NCI-H226 (cell line): ENCODE measurements at regions not wholly inside any gene's neighbourhood (a gene's known extent, or its start where the extent isn't known, plus 50 kb on each side); places are given as distances from the start of the nearest gene placed in this dataset.
A peak's percentile ranks its signal among the peaks of the same experiment; 100 is the strongest.

Experiments used
- DNase-seq: peaks from one replicate; pipeline ENCODE4 v3.0.0-alpha.2; 2015

DNA sequence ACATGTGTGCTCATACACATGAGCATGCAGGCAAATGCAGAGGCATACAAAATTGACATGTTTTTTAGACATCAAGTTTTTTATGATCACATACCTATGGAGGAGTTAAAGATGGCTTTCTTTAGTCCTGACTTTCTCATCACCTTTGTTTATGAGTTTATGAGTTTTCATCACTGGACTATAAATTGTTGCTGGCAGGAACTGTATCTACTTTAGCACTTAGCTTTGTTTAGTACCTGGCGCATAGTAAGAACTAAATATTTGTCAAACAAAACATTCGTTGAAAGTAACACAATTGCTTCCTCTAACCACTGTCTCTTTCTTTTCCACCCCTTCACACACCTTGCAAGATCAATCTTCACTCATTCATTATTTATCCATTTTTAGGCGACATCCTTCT lies 182.6 kb downstream of the SUCNR1 start:
- no peak for DNase-seq

GRCh38 chr3:152056481-152056880 lies 183.0 kb downstream of the SUCNR1 start:
- no peak for DNase-seq

- DNase-seq = no peak
Observed at GRCh38 chr3:152056987-152057386, 183.5 kb downstream of the SUCNR1 start.

DNA sequence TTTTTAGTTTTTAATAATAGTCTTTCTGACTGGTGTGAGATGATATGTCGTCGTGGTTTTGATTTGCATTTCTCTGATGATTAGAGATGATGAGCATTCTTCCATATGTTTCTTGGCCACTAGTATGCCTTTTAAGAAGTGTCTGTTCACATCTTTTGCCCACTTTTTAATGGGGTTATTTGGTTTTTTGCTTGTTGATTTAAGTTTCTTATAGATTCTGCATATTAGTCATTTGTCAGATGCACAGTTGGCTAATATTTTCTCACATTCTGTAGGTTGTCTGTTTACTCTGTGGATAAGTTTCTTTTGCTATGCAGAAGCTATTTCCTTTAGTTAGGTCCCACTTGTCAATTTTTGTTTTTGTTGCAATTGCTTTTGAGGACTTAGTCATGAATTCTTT lies 185.4 kb downstream of the SUCNR1 start:
- DNase-seq = no peak

DNA sequence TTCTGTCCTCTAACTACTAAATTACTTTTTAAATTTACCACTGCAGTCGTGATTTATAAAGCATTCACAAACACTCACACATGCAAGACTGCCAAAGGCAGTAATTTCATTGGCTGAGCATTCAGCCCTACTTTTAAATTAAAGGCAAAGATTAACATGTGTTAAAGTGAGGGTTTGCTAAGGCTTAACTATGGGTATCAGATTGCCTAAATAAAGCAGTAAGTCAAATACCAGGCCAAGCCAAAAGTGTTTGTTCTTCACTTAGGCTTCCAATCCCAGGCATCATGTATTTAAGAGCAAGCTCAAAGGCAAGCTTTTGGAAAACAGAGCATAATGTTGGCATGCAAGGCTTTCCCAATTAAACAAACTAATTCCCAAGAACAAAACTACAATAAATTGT lies 187.3 kb downstream of the SUCNR1 start:
- no peak for DNase-seq

DNA sequence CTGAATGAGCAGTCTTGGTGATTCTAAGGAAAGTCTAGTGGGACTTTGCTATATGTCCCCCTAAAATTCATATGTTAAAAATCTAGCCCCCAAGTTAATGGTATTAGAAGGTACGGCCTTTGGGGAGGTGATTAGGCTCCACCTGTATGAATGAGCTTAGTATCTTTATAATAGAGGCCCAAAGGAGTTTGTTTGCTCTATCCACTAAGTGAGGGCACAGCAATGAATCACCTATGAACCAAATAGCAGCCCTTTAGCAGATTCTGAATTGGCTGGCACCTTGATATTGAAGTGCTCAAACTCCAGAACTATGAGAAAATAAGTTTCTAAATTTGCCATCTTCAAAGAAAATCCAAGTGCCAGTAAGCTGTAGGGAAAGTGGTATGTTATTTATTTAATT lies 187.9 kb downstream of the SUCNR1 start:
- no peak for DNase-seq

- peak; percentile 55 for DNase-seq
Observed at GRCh38 chr3:152069871-152070270, 196.4 kb downstream of the SUCNR1 start.

DNA sequence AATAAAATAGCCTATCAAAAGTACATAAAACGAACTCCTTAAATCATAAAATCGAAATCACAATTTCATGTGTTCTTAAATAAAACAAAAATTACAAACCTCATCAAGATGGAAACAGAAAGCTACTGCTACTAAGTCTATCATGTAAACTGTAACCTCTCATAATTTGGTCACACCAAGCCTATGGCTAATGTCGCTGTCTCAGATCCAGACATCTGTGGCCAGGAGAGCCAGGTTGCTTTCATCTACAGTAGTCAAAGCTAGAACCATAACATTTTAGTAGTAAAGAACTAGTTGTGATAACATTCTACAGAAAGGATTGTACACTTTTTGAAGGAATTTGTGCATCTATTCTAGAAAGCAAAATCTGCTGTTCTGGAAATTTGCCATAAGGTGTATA lies 197.4 kb upstream of the MBNL1 start:
- no peak for DNase-seq

GRCh38 chr3:152071924-152072323 lies 196.8 kb upstream of the MBNL1 start:
- peak; percentile 18 for DNase-seq

DNA sequence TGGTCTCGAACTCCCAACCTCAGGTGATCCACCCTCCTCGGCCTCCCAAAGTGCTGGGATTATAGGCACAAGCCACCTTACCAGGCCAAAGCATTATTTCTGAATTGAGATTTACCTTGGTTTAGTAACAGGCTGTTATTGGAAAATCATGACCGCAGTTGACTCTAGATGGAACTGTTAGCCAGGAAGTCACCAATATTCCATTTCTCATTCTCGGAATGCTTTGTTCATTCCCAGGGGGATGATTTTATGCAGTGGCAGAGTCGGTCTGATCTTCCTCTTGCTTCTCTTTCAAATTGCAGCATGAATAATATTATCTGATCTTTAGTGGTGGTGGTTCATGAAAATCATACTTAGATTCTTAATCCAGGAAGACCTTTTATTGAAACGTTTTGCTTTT lies 195.5 kb upstream of the MBNL1 start:
- no peak for DNase-seq

GRCh38 chr3:152076148-152076547 lies 192.6 kb upstream of the MBNL1 start:
- DNase-seq = no peak

DNA sequence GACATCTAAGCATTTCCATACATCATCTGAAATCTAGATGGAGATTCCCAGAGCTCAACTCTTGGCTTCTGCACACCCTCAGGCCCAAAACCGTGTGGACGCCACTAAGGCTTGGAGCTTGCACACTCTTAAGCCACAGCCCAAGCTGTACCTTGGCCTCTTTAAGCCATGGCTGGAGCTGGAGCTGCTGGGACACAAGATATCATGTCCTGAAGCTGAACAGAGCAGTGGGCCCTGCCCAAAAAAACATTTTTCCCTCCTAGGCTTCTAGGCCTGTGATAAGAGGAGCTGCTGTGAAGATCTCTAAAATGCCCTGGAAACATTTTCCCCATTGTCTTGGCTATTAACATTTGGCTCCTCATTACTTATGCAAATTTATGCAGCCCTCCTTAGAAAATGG lies 188.7 kb upstream of the MBNL1 start:
- DNase-seq = no peak

DNA sequence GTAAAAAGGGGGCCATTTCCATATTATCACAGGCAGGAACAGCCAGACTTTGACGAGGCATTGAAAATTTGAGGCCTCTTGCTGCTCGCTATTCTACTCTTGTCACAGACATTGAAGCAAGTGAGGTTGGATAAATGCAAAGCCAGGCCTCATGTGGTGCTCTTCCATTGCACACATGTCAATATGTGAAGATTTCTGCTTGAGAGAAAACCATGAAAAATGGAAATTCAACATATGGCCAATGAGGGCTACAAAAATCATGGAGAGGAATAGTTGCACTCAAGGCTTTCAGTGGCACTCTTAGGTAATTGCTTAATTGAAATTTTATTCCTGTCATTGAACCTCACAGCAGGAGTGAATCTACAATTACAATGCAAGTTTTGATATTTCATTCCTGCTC lies 185.6 kb upstream of the MBNL1 start:
- DNase-seq = no peak

- DNase-seq = no peak
Observed at GRCh38 chr3:152084441-152085158, 184.1 kb upstream of the MBNL1 start.

DNA sequence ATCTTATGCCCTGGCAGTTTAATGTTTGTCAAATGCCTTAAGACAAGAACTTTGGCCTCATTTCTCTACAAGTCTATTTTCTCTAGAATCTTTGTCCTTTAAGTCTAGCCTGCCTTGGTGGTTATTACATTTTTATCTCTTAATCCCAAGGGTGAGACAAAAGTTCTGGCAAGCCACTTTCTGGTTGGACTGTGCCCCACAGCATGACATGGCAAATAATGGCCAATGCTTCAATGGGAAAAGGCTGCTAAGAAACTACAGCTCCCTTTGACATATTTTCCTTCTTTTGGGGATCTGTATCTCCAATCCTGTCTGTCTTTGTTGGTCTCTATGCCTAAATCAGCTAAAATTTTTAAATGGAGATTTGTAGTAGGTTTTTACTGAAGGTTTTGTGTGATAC lies 181.6 kb upstream of the MBNL1 start:
- DNase-seq = no peak

GRCh38 chr3:152089528-152089927 lies 179.2 kb upstream of the MBNL1 start:
- no peak for DNase-seq

DNA sequence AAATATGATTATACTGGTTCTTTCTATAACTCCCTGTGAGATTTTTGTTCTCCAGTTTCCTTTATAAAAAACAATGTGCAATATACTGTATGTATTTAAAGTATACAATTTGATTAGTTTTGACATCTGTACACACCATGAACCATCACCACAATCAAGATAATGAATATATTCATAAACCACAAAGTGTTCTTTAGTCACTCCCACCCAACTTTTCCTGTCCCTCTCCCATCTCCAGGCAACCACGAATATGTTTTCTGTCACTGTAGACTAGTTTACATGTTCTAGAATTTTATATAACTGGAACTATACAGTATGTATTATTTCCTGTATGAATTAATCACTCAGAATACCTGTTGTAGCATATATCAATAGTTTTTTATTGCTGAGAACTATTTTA lies 177.0 kb upstream of the MBNL1 start:
- DNase-seq = no peak

DNA sequence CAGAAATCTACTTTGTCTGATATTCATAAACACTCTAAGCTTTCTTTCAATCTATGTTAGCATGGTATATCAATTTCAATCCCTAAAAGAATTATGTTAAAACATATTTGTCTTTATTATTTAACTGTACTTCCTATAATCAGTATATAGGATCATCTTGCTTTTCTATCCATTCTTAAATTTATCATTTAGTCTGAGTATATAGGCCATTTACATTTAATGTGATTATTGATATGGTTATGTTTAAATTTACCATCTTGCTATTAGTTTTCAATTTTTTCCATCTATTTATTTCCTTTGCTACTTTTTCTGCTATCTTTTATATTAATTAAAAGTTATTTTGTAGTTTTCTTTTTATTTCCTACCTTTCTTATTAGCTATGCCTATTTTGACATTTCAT lies 174.8 kb upstream of the MBNL1 start:
- DNase-seq = no peak

DNA sequence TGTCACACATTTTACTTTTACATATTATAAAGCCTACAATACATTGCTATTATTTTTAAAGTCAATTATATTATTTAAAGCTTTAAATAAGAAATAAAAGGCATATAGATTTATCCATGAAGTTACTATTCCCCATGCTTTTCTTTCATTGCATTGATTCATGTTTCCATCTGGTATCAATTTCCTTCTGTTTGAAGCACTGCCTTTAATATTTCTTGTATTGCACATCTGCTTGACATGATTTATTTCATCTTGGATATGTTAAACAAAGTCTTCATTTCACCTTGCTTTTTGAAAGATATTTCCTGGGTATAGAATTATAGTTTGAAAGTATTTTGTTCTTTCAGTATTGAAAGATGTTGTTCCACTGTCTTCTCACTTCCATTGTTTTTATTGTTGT lies 174.3 kb upstream of the MBNL1 start:
- DNase-seq = no peak

GRCh38 chr3:152095472-152095871 lies 173.3 kb upstream of the MBNL1 start:
- no peak for DNase-seq

- DNase-seq = no peak
Observed at GRCh38 chr3:152096280-152096906, 172.3 kb upstream of the MBNL1 start.

- no peak for DNase-seq
Observed at GRCh38 chr3:152097120-152097519, 171.6 kb upstream of the MBNL1 start.

DNA sequence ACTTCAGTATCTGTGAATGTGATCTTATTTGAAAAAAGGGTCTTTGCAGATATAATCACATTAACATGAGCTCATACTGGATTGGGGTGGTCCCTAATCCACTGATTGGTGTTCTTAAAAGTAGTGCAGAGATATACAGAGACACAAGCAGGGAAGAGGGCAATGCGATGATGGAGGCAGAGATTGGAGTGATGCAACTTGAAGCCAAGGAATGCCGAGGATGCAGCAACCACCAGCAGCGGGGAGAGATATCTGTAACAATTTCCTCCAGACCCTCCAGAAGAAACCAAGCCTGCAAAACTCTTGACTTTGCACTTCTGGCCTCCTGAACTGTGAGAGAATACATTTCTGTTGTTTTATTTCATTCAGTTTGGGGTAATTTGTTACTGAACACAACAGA lies 171.0 kb upstream of the MBNL1 start:
- DNase-seq = no peak

GRCh38 chr3:152100491-152101132 lies 168.1 kb upstream of the MBNL1 start:
- DNase-seq = no peak

- no peak for DNase-seq
Observed at GRCh38 chr3:152102410-152102809, 166.3 kb upstream of the MBNL1 start.
